Tongue (tissue), 1 donor: ENCODE measurements at regions not wholly inside any gene's neighbourhood (a gene's known extent, or its start where the extent isn't known, plus 50 kb on each side); places are given as distances from the start of the nearest gene placed in this dataset.
A peak's percentile ranks its signal among the peaks of the same experiment; 100 is the strongest.

ENCODE experiments used
- DNase-seq: peaks from one replicate; pipeline ENCODE4 v3.0.0-alpha.2; 2015

- DNase-seq, result no peak
Measured at GRCh38 chr2:120455390-120455789, 109.5 kb downstream of the INHBB start.

- no peak for DNase-seq
Measured at GRCh38 chr2:120456867-120457266, 110.9 kb downstream of the INHBB start.

DNA sequence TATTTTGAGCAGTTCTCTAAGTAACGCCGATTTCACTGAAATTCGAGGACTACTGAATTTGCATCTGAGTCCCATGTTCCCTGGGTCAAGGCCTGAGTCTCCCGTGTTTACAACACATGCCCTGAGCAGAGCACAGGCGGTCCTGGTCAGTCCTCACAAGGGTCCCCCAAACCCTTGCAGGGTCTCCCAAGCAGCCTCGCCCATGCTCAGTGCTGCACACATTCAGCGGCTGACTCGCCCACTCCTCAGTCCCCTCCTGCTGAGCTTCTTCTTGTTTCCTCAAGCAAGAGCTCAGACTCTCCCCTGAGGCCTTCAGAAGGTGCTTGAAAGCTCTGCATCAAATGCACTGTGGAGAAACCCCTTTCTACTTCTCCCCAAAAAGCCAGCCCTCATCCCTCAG is 114.6 kb downstream of the INHBB start:
- no peak for DNase-seq

GRCh38 chr2:120461092-120461491 is 115.2 kb downstream of the INHBB start:
- DNase-seq, result no peak

DNA sequence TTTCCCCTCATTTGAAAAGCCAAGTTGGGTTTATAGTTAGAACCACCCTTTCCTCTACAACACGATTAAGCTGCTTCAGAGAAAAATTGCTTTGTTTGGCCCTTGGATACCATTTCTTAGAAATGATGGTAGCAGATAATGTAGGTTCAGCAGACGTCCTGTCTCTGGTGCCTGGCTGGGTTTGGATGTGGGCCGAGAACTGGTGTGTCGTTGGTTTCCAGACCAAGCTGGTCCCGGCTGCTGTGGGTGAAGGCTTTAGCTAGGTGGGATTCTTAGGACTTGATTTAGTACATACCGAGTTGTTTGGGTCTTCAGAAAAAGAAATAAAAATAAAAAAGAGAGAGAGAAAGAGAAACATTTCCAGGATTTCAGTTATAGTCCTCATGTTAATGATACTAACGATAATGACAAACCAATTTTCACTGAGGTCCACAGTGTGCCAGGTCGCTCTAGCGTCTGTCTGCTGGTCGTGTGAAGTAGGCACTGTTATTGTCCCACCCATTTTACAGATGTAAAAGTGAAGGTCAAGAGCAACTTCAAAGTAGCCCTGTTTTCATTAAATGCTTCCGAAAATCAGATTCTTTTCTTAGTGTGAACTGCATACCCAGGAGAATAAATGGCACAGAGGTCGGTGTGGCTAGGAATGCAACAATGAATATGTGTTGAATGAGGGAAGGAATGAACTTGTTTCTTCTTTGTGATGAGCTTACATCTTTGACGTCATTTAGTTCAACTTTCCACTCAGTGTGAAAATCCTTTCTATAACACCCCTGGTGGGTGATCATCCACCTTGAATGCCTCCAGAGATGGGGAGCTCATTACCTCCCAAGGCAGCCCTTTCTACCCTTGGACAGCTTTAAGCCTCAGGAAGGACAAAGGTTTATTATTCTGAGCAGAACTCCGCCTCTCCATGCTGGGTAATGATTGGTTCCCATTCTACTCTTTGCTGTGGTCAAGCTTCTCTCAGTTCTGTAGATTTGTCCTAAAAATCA is 115.9 kb downstream of the INHBB start:
- no peak for DNase-seq

GRCh38 chr2:120463527-120463926 is 117.6 kb downstream of the INHBB start:
- DNase-seq, result no peak

GRCh38 chr2:120463996-120464395 is 118.1 kb downstream of the INHBB start:
- DNase-seq, result no peak

DNA sequence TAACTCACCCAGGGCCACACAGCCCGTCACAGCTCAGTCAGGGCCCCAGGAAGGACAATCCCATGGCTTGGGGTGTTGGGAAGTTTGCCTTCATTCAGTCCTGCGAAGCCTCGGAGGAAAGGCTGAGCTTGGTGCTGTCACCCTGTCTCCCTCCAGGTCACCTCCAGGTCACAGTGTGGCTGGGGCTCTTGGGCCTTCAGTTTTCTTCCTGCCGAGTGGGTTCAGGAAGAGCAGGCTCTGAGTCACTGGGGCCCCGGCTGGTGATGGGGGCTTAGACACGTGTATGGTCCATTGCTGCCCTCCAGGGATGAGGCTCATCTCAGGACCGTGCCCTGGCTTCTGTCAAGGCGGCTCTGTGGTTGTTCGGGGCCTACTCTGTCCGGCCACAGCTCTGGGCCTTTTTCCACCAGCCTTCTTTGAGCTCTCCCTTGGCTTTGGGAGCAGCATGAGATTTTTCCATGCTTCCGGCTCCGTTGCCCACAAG is 118.6 kb downstream of the INHBB start:
- DNase-seq, result no peak

DNA sequence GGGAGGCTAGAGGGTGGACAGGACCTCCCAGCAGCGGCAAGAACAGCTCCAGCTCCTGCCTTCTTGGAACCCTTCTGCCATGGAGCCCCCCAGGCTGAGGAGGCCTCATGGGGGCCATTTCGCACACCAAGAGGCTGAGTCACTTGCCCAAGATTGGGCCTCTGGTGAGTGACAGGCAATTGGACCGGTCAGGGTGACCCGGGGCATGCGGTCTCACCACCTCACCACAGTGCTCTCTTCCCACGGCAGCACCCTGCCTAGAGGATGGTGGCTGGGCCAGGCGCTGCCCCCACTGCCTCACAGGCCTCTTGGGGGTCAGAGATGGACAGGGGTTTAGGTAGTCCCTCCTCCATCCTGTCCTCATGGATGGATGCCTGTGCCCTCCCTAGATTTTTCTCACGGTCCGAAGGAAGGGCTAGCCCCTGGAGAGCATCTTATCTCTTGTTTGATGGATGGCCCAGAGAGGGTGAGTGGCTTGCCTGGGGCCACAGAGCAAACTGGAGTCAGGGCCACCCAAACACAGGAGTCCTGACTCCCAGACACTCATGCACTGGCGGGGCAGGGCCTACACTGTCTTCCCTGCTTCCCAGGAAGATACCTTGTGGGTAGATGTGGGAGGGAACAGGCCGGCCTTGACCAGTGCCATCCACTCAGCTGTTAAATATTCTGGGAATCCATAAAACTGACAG is 119.2 kb downstream of the INHBB start:
- DNase-seq, result no peak

DNA sequence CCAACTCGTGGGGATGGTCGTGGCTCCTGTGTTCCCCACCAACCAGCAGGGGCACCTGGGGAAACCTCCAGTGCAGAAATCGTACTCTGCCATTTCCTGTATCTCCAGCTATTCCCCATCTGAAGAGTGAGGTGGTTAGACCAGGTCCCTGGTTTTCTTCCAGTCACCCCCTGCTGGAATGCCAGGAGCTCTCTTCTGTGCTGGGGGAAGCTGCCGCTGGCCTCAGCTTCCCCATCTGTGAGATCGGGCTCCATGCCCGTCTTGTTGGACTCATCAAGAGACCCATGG is 119.7 kb downstream of the INHBB start:
- DNase-seq, result no peak

DNA sequence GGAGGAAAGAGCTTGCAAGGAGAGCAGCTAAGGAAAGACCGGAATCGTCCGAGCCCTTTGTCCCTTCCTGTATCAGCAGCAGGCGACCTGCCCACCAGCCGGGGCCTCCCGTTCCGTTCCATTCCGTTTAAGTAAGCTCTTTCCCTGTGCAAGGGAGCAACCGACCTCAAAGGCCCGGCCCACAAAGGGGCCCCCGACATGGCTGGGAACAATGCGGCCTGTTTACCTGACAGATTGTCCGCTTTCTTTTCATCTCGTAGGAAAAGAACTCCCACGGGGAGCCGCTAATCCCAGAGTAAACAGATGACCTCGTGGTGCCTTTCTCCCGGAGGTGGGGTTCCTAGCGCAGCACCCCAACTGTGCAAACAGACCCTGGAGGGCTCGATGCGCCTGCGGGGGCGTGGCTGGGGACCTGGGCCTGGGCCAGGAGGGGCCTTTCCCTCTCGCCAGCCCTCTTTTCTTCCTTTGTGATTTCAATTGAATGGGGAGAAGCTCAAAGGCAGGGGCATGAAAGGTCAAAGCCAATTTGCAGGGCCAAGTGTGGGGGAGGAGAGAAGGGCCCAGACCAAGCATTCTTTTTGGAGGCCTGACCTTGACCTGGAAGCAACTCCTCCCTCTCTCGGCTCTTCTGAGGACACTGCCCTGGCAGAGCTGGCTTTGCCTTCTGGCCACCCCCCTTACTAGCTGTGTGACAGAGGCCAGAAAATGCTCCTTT is 120.2 kb downstream of the INHBB start:
- DNase-seq, result peak; percentile 54

DNA sequence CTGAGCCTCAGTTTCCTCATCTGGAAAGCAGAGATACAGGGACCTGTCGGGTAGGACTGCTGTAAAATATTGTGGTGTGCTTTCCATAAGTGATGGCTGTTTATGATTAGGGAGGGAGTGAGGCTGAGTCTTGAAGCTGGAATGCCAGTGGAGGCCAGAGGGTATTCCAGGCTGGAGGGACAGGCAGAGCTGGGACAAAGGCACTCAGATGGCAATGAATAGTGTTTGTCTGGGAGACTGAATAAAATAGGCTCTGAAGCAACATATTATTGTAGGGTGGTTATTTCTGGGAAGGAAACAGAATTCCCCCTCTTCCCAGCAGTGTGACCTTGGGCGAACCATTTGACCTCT is 120.7 kb downstream of the INHBB start:
- DNase-seq, result no peak

- no peak for DNase-seq
Measured at GRCh38 chr2:120468136-120468535, 122.2 kb downstream of the INHBB start.

DNA sequence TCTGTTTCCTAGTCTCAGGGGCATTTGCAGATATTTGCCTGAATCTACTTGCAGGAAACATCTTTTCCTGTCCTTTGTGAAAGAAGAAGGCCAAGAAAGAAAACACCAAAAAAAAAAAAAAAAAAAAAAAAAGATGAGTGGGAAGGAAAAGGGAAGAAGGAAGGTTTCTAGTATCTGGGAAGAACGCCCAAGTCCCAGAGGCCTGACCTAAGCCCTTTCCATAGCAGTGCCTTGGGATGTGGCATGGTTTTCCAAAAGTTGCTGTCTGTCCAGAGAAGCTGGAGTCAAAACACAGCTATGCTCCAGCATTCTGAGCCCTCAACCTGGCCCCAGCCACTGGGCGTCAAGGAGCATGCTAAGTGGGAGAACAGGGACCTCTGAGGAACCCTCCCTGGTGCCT is 123.5 kb downstream of the INHBB start:
- DNase-seq, result no peak

- peak; percentile 61 for DNase-seq
Measured at GRCh38 chr2:120470041-120470965, 124.4 kb downstream of the INHBB start.

DNA sequence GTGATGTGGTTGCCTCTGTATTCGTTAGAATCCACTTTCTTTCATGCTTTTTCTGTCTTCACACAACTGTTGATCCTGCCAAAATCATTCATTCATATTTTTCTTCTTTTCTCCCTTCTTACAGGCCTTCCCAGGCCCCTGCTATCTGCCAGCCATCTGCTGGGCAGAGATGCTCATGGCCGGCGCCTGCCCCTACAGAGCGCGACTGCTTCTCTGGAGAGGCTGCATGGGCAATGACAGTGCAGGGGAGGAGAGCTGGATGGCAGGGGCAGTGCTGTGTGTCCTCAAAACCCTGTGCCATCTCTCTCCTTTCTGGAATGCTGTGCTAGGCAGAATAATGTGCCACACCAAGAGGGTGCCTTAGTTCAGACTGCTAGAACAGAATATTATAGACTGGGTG is 125.2 kb downstream of the INHBB start:
- no peak for DNase-seq

DNA sequence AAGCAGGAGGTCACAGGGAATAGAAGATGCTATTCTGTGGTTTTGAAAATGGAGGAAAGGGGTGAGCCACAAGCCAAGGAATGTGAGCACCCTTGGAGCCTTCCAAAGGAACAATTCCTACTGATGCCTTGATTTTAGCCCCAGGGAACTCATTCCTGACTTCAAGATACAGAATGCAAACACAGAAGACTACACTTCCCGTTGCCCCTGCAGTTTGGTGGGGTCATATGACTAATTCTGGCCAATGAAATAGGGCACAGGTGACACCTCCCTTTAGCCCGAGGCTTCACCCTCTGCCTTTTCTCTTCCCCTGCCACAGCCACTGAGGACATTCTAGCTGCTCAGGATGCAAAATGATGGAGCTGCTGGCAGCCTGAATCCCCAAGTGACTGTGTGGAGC is 126.1 kb downstream of the INHBB start:
- no peak for DNase-seq

DNA sequence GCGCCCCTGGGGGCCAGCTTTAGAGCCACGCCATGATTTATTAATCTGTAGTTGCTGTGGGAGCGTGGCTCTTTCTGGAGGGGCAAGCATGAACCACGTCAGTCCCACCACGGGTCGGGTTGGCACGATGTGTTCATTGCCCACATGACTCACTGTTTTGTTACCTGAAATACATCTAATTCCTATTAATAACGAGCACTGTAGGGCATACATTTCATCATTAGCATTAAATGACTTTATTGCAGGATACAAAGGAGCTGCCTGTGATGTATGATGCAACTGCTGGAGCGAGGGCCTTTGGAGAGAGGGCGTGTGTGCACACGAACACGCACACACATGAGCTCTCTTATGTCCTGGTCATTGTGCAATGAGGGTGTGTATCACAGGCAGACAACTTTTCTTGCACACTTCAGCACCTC is 127.0 kb downstream of the INHBB start:
- DNase-seq, result no peak

GRCh38 chr2:120473522-120474271 is 127.8 kb downstream of the INHBB start:
- DNase-seq, result no peak

- DNase-seq, result no peak
Measured at GRCh38 chr2:120474486-120474885, 128.6 kb downstream of the INHBB start.

DNA sequence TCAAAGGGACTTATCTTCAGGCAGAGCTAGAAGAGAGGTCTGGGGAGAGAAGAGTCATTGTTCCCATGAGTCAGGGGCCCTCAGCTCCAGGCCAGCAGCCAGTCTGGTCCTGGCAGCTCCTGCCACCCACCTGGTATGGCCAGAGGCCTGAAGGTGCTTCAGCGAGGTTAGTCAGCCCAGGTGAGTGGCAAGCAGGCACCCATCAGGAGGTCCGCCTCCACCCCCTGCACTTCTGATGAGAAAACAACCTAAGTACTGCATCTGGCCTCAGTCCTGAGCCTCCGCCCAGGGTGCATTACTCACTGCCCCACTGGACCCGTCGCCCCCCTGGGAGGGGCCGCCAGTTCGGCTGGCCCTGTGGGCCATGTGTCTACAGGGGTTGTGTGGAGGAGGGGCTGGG is 130.2 kb downstream of the INHBB start:
- no peak for DNase-seq
